ENCODE measurements at regions not wholly inside any gene's neighbourhood (a gene's known extent, or its start where the extent isn't known, plus 50 kb on each side); places are given as distances from the start of the nearest gene placed in this dataset.

GRCh38 chr2:51237626-51238271, 205.8 kb upstream of the NRXN1 start:
- DNase-seq, result no peak

DNA sequence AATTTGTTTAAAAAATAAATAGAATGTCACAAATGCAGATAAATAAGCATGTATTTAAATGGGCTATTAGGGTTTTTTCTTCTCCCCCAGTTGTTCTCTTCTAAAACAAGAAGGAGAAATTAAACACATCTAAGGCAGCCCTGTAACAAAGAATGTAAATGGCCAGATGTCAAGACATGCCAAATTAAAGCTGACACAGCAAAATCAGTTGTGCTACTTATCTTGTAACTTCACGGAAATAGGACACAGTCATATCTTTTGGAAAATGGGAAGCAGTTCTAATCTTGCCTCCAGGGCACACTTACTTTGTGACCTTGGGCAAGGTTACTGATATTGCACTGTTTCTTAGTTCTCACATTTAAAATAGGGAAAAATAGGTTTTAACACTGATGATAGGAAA, 200.1 kb upstream of the NRXN1 start:
- no peak for DNase-seq

DNA sequence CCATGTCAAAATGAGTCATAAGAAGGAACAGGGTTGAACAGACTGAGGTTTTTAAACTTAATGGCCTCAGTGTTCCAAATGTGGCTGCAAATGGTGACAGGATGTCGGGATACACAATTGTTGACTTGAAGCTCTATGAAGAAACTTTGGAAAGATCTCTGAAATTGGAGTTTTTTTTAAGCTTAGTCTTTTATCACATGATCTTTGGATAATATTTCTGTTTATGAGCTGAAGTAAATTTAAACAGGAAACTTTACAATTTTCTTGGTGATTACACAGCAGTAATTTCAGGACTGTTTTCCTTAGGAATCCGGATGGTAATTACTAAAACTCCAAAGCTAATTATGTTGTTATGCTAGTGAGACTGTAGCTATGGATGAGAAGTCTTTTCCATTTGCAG, 199.1 kb upstream of the NRXN1 start:
- DNase-seq, result no peak

GRCh38 chr2:51225377-51225776, 193.4 kb upstream of the NRXN1 start:
- no peak for DNase-seq

DNA sequence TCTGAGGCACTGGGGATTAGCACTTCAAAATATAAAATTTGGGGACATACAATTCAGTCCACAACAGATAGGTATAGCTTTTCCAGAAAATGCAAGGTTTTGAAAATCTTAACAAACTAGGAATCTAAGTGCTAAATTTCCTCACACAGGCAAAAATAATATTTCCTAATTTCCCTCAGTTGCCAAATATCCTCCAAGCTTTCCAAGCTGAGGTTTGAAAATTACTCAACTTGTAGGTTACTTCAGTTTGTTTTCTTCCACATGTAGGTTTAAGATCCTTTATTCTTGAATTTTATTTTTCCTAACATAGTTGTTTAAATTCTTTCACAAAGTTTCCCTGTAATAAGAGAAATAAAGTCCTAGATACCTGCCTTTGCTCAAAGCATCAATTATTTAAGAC, 192.9 kb upstream of the NRXN1 start:
- DNase-seq, result no peak

DNA sequence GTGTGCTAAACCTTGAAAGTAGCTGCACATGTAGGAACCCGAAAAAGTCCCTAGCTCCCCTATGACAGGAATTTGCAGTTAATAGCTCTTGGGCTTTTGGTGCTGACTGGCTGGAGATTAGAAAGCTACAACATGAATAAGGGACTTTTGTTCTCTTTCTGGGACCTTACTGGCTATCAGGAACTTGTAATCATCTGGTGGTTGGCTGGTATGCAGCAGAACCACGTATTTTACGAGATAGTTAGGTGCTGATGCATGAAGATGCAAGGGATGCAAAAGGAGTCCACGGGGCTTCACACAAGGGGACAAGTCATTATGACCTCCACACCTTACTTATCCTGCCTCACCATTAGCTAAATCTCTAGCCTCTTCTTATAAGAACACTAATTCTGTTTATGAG, 190.2 kb upstream of the NRXN1 start:
- DNase-seq, result no peak

GRCh38 chr2:51220606-51221005, 188.7 kb upstream of the NRXN1 start:
- no peak for DNase-seq

GRCh38 chr2:51220080-51220479, 188.1 kb upstream of the NRXN1 start:
- no peak for DNase-seq

GRCh38 chr2:51219468-51219867, 187.5 kb upstream of the NRXN1 start:
- DNase-seq, result no peak

- DNase-seq, result no peak
These were observed 186.1 kb upstream of the NRXN1 start for GRCh38 chr2:51218047-51218446.

DNA sequence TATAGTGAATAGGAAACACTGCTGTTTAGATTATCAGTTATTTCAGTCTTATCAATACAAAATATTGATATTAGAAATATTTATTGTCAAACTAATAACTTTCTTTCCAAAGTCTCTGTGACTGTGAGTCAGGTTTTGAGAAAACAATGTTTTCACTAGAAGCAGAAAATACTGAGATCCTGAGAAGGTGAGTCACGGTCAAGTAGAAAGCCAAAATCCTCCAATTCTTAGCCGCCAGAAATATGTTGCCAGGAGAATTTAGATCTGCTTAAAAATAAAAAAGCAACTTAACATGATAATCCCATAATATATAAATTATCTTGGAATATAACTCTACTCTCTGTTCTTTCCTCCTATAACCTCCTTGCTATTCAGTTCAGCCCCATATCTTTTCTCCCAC, 181.9 kb upstream of the NRXN1 start:
- no peak for DNase-seq

GRCh38 chr2:51212374-51212773, 180.4 kb upstream of the NRXN1 start:
- no peak for DNase-seq

DNA sequence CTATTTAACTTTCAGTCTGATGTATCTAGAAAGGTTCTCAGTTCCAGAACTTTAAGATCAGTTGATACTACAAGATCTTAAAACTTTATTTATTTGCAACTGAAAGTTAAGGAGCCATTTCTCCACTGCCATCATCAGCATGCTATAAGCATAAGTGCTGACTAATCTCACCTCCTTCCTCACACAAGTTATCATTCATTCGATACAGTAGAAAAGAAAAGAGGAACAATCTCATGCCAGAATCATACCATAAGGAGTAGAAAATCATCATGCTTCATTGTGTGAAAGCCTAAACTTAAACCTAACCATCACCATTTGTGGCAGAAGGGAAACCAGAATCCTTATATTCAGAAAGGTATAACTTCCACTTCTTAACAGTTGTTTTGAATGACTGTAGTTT, 176.6 kb upstream of the NRXN1 start:
- no peak for DNase-seq

- DNase-seq, result no peak
These were observed 169.4 kb upstream of the NRXN1 start for GRCh38 chr2:51201295-51201694.

- DNase-seq, result no peak
These were observed 162.7 kb upstream of the NRXN1 start for GRCh38 chr2:51194656-51195055.

DNA sequence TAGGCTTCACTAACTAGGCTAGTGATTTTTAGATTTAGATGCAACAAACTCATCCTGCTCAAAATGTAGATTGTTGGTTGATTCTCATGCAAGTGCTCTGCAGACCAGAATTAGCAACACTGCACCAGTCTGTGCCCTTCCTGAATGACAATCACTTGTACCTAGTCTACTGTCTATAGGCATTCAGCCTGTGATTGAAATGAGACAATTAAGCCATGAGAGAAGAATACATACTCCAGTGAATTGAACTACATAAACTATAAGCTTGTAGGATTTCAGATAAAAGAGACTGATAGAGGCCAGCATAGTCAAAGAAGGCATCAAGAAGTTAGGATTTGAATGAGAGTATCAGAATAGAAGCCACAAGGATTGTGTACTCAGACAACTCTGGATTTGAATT, 138.3 kb upstream of the NRXN1 start:
- no peak for DNase-seq

DNA sequence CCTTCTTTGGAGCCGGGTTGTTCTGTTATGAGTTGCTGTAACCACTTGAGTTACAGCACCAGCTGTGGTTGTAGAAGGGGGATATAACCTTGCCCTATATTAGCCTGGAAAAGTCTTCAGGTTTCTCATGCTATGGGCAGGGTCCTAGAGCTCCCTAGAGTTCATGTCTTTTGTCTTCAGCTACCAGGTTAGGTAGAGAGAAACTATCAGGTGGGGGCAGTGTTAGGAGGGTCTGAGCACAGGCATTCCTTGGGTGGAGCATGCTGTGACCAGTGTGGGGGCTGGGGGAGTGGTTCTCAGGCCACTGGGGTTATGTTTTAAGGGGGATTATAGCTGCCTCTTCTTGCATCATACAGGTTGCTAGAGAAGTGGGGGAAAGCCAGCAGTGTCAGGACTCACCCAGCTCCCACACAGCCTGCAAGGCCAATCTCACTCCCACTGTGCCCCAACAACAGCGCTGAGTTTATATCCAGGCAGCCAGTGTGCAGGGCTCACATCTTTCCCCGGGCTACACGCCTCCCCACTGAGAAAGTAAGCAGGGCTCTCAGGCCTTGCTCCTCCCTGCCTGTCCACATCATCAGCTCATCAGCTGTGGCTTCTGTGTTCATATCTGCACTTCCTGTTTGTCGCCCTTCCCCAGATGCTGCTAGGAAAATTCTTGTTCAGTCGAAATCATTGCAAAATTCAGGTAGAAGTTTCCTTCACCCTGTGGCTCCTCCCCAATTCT, 133.8 kb upstream of the NRXN1 start:
- DNase-seq, result no peak

DNA sequence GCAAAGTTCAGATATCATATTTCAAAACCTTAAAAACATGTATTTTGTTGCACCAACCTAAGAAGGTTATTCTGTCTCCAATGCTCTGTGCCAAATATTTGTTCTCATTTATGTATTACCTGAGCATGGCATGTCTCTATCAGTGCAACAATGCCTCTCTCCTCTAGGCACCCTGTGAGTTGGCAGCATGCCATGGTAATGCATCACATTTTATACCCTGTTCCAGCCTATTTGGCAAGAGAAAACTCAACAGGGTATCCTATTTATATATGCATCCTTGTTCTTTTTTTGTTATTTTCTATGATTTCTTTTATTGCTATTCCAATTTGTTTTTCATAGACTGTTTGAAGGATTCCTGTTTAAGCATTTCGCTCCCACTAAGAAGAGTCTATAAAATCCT, 126.3 kb upstream of the NRXN1 start:
- peak; percentile 73 for DNase-seq

GRCh38 chr2:51153236-51153635, 121.3 kb upstream of the NRXN1 start:
- no peak for DNase-seq

DNA sequence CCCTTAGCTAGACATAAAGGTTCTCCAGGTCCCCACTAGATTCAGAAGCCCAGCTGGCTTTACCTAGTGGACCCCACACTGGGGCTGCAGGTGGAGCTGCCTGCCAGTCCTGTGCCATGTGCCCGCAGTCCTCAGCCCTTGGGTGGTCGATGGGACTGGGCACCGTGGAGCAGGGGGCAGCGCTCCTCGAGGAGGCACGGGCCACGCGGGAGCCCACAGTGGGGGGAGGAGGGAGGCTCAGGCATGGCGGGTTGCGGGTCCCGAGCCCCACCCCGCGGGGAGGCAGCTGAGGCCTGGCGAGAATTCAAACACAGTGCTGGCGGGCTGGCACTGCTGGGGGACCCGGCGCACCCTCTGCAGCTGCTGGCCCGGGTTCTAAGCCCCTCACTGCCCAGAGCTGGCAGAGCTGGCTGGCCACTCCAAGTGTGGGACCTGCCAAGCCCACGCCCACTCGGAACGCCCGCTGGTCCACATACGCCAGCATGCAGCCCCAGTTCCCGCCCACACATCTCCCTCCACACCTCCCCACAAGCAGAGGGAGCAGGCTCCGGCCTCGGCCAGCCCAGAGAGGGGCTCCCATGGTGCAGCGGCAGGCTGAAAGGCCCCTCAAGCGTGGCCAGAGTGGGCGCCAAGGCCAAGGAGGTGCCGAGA, 119.7 kb upstream of the NRXN1 start:
- no peak for DNase-seq

DNA sequence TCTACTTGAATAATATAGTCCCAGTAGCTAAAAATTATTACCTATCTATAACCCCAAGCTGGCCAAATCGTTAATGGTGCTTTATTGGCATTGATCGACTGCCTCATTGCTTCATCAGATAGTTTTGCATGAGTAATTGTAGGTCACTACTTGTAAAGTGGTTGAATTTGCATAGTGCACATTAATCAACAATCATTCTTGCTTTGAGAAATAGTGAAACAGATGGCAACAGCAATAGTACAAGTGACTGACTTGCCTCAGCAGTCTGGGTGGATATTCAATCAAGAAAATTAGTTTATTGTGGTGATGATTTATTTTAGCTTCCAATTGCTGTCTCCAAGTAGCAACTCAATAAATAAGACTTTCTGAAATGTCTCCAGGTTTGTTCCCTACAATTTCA, 117.8 kb upstream of the NRXN1 start:
- DNase-seq, result peak; percentile 40

- no peak for DNase-seq
These were observed 113.8 kb upstream of the NRXN1 start for GRCh38 chr2:51145761-51146160.

DNA sequence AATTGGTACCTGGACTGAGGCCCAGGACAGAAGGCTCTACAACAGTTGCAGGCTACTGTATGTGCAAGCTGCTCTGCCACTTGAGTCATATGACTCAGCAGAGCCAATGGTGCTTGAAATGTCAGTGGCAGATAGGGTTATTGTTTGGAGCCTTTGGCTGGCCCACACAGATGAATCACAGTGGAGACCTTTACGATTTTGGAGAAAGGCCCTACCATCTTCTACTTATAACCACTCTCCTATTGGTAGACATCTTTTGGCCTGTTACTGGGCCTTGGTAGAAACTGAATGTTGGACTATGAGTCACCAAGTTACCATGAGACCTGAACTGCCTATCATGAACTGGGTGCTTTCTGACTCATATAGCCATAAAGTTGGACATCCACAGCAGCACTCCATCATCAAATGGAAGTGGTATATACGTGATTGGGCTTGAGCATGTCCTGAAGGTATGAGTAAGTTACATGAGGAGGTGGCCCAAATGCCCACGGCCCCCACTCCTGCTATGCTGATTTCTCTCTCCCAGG, 88.9 kb upstream of the NRXN1 start:
- DNase-seq, result no peak

DNA sequence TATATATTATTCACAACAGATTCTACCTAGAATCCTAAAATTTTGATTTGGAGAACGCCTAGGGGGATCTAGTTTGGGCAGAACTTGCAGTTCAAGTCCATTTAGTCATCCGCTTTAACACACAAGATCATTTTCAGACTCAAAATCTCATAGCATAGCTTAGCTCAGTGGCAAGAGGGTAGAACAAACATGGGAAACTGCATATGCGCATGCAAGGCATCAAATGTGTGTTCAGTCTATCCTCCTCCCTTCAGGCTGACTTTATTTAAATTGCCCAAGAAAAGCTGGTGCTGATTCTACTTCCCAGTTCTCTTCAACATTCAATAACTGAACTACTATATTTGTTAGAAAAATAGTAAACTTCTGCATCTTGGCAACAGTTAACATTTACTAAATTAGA, 79.6 kb upstream of the NRXN1 start:
- no peak for DNase-seq

All from NCI-H1694 treated with DMSO at 0.1 percent for 48 hours (cell line).